H54 (cell line): ENCODE measurements at regions not wholly inside any gene's neighbourhood (a gene's known extent, or its start where the extent isn't known, plus 50 kb on each side); places are given as distances from the start of the nearest gene placed in this dataset.
"Not testable (repeated sequence)": the region's sequence is repeated elsewhere in the genome, so short reads cannot be mapped to it uniquely, and the experiment has no call there.

Experiments
- DNase-seq: peaks from one replicate; pipeline ENCODE4 v3.0.0; 2011; ENCODE audit warnings: low spot score, mixed read lengths; ENCODE audit not compliant: insufficient read length
- FAIRE-seq: peaks from 3 replicates; lab custom pipeline; 2011; peaks lifted over from hg19 to GRCh38; lab: Jason Lieb, UNC
- POLR2A ChIP-seq: IDR thresholded peaks from 2 replicates; pipeline ENCODE4 v1.6.1; 2011; ENCODE audit warnings: low read depth, mild to moderate bottlenecking, low read length

DNA sequence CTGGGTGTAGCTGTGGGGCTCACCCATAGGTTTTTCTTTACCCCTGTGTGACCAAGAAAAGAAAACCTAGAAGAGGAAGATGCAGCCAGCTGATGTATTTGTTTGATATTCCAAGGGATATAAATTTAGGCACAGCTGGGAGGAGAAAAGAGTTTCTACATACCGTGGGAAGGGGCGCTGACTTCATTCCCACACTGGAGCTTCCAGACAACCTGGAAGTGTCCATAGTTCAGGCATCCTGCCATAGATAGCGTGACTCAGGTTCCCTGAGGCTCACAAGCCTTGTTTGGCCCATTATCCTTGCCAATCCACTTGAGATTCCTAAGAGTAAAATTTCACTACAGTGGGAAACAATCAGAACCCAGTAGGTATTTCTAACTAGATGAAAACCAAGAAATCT, 371.7 kb upstream of the NRP1 start:
- no peak for TF ChIP-seq POLR2A
- FAIRE-seq = no peak
- no peak for DNase-seq

DNA sequence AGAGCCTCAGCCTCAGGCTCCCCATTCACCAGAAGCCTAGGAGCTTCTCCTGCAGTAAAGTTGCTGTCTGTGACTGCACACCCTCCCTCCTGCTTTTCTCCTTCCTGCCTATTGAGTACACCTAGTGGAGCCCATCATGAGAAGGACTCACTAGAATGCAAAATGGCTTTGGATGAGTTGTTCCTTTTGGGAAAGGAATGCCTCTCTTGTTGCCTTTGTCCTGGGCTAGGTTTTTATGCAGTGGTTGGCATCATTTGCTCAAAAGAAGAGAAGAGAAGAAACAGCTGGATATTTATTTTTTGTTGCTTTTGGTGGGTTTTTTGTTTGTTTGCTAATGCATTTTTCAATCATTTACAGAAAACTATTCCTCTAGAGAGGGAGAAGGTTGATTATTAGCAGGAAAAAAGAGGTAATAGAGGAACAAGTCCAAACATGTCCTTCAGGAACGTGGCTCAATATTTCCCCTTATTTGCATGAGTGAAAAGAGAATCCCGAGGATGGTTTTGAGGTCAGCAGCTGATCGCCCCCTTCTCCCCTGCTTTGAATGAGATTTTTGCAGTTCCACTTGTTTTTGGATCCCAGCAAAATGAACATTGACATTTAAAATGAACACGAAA, 369.9 kb upstream of the NRP1 start:
- no peak for TF ChIP-seq POLR2A
- DNase-seq = no peak
- no peak for FAIRE-seq

- no peak for TF ChIP-seq POLR2A
- FAIRE-seq (no peak), DNase-seq (no peak)
Observed at GRCh38 chr10:33703501-33704213, 369.2 kb upstream of the NRP1 start.

- FAIRE-seq (no peak), DNase-seq (no peak)
Observed at GRCh38 chr10:33698033-33698432, 363.6 kb upstream of the NRP1 start.

GRCh38 chr10:33697016-33697415, 362.5 kb upstream of the NRP1 start:
- no peak for DNase-seq
- no peak for TF ChIP-seq POLR2A
- FAIRE-seq = no peak

More at GRCh38 chr10:33698033-33698432, 363.6 kb upstream of the NRP1 start:
- TF ChIP-seq POLR2A = no peak

GRCh38 chr10:33695536-33695935, 361.1 kb upstream of the NRP1 start:
- FAIRE-seq (no peak), DNase-seq (no peak)
- no peak for TF ChIP-seq POLR2A

- not testable (repeated sequence) for FAIRE-seq, DNase-seq
Observed at GRCh38 chr10:33690536-33690935, 356.1 kb upstream of the NRP1 start.

- FAIRE-seq = no peak
Observed at GRCh38 chr10:33688506-33688905, 354.0 kb upstream of the NRP1 start.

GRCh38 chr10:33684211-33684611, 349.7 kb upstream of the NRP1 start:
- FAIRE-seq (no peak), DNase-seq (no peak)
- TF ChIP-seq POLR2A = no peak

More at GRCh38 chr10:33688506-33688905, 354.0 kb upstream of the NRP1 start:
- no peak for DNase-seq
- no peak for TF ChIP-seq POLR2A

- DNase-seq (no peak), FAIRE-seq (no peak)
- TF ChIP-seq POLR2A = no peak
Observed at GRCh38 chr10:33681595-33681994, 347.1 kb upstream of the NRP1 start.

- FAIRE-seq = no peak
- no peak for TF ChIP-seq POLR2A
Observed at GRCh38 chr10:33680036-33680435, 345.6 kb upstream of the NRP1 start.

DNA sequence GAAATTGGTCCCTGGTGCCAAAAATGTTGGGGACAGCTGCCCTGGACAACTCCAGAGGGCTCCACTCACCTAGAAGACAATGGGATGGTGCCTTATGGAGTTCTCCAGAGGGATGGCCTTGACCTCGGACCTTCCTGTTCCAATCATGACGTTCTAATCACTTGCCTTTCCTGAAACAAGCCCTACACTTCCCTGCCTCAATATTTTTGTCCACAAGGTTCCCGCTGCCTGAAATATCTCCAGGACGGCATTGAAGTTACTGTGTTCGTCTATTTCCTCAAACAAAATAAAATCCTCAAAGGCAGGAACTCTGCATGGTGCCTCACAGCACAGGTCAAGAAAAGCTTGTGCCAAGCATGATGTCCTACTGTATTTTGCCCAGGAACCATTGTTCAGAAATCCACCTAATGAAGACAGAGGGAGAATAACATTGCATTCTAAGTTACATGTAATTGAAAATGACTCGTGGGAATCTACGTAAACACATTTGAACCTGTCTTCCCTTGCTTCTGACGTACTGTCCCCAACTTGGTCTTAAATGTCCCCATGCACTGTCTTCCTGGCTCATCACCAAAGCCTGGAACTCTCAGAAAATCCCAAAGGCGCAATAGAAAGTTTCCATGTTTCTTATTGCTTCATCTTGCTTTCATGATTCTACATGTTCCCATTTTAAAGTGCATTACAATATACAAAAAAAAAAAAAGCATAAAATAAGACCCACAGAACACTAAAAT, 342.3 kb upstream of the NRP1 start:
- DNase-seq (no peak), FAIRE-seq (no peak)

More at GRCh38 chr10:33680036-33680435, 345.6 kb upstream of the NRP1 start:
- DNase-seq = no peak

GRCh38 chr10:33674986-33675599, 340.6 kb upstream of the NRP1 start:
- no peak for TF ChIP-seq POLR2A
- DNase-seq = no peak
- no peak for FAIRE-seq

More for the DNA sequence above, 342.3 kb upstream of the NRP1 start:
- no peak for TF ChIP-seq POLR2A

DNA sequence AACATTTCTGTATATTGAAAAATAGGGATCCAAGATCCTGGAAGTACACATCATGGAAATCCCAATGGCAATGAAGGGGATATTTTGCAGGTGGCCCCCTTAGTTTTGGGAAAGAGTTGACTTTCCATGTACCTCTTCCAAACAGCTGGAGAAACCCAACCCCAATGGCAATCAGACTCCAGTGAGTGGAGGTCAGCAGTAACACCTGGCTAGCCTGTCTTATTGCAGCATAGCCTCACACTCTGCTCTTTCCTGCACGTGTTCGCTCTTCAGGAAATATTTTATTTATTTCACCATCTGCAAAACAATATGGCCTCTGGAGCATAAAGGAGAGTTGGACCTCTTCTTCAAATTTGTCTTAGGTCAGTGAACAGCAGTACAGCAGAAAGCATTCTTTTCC, 340.0 kb upstream of the NRP1 start:
- FAIRE-seq (no peak), DNase-seq (no peak)
- TF ChIP-seq POLR2A = no peak
